ENCODE measurements at regions not wholly inside any gene's neighbourhood (a gene's known extent, or its start where the extent isn't known, plus 50 kb on each side); places are given as distances from the start of the nearest gene placed in this dataset.

GRCh38 chr20:6864740-6865139, 97.3 kb downstream of the BMP2 start:
- TF ChIP-seq, protein P1, sequence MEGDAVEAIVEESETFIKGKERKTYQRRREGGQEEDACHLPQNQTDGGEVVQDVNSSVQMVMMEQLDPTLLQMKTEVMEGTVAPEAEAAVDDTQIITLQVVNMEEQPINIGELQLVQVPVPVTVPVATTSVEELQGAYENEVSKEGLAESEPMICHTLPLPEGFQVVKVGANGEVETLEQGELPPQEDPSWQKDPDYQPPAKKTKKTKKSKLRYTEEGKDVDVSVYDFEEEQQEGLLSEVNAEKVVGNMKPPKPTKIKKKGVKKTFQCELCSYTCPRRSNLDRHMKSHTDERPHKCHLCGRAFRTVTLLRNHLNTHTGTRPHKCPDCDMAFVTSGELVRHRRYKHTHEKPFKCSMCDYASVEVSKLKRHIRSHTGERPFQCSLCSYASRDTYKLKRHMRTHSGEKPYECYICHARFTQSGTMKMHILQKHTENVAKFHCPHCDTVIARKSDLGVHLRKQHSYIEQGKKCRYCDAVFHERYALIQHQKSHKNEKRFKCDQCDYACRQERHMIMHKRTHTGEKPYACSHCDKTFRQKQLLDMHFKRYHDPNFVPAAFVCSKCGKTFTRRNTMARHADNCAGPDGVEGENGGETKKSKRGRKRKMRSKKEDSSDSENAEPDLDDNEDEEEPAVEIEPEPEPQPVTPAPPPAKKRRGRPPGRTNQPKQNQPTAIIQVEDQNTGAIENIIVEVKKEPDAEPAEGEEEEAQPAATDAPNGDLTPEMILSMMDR (tag by site-specific recombination; IDR thresholded peaks at IDR 0.05): no peak
- TF ChIP-seq ZNF830 (tag by site-specific recombination; IDR thresholded peaks at IDR 0.05; ENCODE audit: low read depth): no peak
- no peak for TF ChIP-seq SETDB1 (IDR thresholded peaks at IDR 0.05; ENCODE audit: insufficient read length, low read length)
- TF ChIP-seq ZIC2 (tag by site-specific recombination; IDR thresholded peaks at IDR 0.05): no peak
- TF ChIP-seq ZNF747 (tag by site-specific recombination; IDR thresholded peaks at IDR 0.05): no peak
- no peak for TF ChIP-seq ZBTB20 (tag by site-specific recombination; IDR thresholded peaks at IDR 0.05)
- TF ChIP-seq ZNF768 (tag by site-specific recombination; IDR thresholded peaks at IDR 0.05): no peak
- TF ChIP-seq REPIN1 (tag by site-specific recombination; IDR thresholded peaks at IDR 0.05; ENCODE audit: low read depth): no peak
